ENCODE measurements at regions not wholly inside any gene's neighbourhood (a gene's known extent, or its start where the extent isn't known, plus 50 kb on each side); places are given as distances from the start of the nearest gene placed in this dataset.

GRCh38 chr12:33566403-33566802 is 126.8 kb upstream of the SYT10 start:
- no peak for TF ChIP-seq POLR2A (IDR thresholded peaks at IDR 0.05)
- TF ChIP-seq, protein P1, sequence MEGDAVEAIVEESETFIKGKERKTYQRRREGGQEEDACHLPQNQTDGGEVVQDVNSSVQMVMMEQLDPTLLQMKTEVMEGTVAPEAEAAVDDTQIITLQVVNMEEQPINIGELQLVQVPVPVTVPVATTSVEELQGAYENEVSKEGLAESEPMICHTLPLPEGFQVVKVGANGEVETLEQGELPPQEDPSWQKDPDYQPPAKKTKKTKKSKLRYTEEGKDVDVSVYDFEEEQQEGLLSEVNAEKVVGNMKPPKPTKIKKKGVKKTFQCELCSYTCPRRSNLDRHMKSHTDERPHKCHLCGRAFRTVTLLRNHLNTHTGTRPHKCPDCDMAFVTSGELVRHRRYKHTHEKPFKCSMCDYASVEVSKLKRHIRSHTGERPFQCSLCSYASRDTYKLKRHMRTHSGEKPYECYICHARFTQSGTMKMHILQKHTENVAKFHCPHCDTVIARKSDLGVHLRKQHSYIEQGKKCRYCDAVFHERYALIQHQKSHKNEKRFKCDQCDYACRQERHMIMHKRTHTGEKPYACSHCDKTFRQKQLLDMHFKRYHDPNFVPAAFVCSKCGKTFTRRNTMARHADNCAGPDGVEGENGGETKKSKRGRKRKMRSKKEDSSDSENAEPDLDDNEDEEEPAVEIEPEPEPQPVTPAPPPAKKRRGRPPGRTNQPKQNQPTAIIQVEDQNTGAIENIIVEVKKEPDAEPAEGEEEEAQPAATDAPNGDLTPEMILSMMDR (IDR thresholded peaks at IDR 0.05), result no peak
